ENCODE measurements at regions not wholly inside any gene's neighbourhood (a gene's known extent, or its start where the extent isn't known, plus 50 kb on each side); places are given as distances from the start of the nearest gene placed in this dataset.
"Not testable (repeated sequence)": the region's sequence is repeated elsewhere in the genome, so short reads cannot be mapped to it uniquely, and the experiment has no call there.

GRCh38 chr5:122674385-122674784 is 100.5 kb upstream of the SNX2 start:
- DNase-seq, result no peak

GRCh38 chr5:122680623-122681350 is 94.1 kb upstream of the SNX2 start:
- DNase-seq, result peak; percentile 24

GRCh38 chr5:122683631-122684030 is 91.2 kb upstream of the SNX2 start:
- DNase-seq, result no peak

- DNase-seq, result peak; percentile 87
These were observed 84.6 kb upstream of the SNX2 start for GRCh38 chr5:122690266-122690665.

GRCh38 chr5:122691931-122692330 is 82.9 kb upstream of the SNX2 start:
- no peak for DNase-seq

- DNase-seq, result no peak
These were observed 80.9 kb upstream of the SNX2 start for GRCh38 chr5:122693963-122694362.

- DNase-seq, result no peak
These were observed 80.0 kb upstream of the SNX2 start for GRCh38 chr5:122694884-122695283.

- not testable (repeated sequence) for DNase-seq
These were observed 78.1 kb upstream of the SNX2 start for GRCh38 chr5:122696735-122697134.

GRCh38 chr5:122697191-122697590 is 77.7 kb upstream of the SNX2 start:
- no peak for DNase-seq

GRCh38 chr5:122699201-122699600 is 75.7 kb upstream of the SNX2 start:
- no peak for DNase-seq

- DNase-seq, result no peak
These were observed 73.0 kb upstream of the SNX2 start for GRCh38 chr5:122701640-122702523.

GRCh38 chr5:122702524-122702875 is 72.4 kb upstream of the SNX2 start:
- DNase-seq, result no peak

GRCh38 chr5:122703203-122703602 is 71.7 kb upstream of the SNX2 start:
- DNase-seq, result no peak

- DNase-seq, result peak; percentile 74
These were observed 70.4 kb upstream of the SNX2 start for GRCh38 chr5:122704247-122705036.

- DNase-seq, result no peak
These were observed 69.0 kb upstream of the SNX2 start for GRCh38 chr5:122705851-122706250.

- no peak for DNase-seq
These were observed 67.1 kb upstream of the SNX2 start for GRCh38 chr5:122707796-122708195.

GRCh38 chr5:122713041-122713440 is 61.8 kb upstream of the SNX2 start:
- no peak for DNase-seq

- no peak for DNase-seq
These were observed 59.8 kb upstream of the SNX2 start for GRCh38 chr5:122715095-122715494.

GRCh38 chr5:122718611-122719010 is 56.3 kb upstream of the SNX2 start:
- no peak for DNase-seq

GRCh38 chr5:122719991-122720746 is 54.7 kb upstream of the SNX2 start:
- DNase-seq, result no peak

- no peak for DNase-seq
These were observed 53.8 kb upstream of the SNX2 start for GRCh38 chr5:122721127-122721526.

- no peak for DNase-seq
These were observed 52.5 kb upstream of the SNX2 start for GRCh38 chr5:122722341-122722740.

All from NCI-H69 (cell line).